ENCODE measurements at regions not wholly inside any gene's neighbourhood (a gene's known extent, or its start where the extent isn't known, plus 50 kb on each side); places are given as distances from the start of the nearest gene placed in this dataset.

GRCh38 chr11:134764966-134765365 is 352.9 kb upstream of the B3GAT1 start:
- H3K27me3 Mint-ChIP-seq, result peaks cover 12% of the 10 kb centered on the region
- H3K4me3 Mint-ChIP-seq, result no peak overlapping the region
- H3K9me3 Mint-ChIP-seq, result peaks cover 13% of the 10 kb centered on the region
- H3K36me3 Mint-ChIP-seq, result peaks cover 3% of the 10 kb centered on the region
- no peak overlapping the region for H3K27ac Mint-ChIP-seq
- no peaks in the 10 kb centered on the region for H3K4me1 Mint-ChIP-seq

GRCh38 chr11:134764367-134764766 is 352.3 kb upstream of the B3GAT1 start:
- Mint-ChIP-seq H3K4me1 (no peaks in the 10 kb centered on the region), H3K27ac (no peak overlapping the region), H3K27me3 (peaks cover 12% of the 10 kb centered on the region), H3K36me3 (peaks cover 3% of the 10 kb centered on the region), H3K9me3 (peaks cover 13% of the 10 kb centered on the region), H3K4me3 (no peak overlapping the region)

GRCh38 chr11:134763030-134763388 is 351.0 kb upstream of the B3GAT1 start:
- Mint-ChIP-seq H3K9me3 (peaks cover 5% of the 10 kb centered on the region), H3K4me3 (no peak overlapping the region), H3K4me1 (no peaks in the 10 kb centered on the region), H3K27me3 (peaks cover 12% of the 10 kb centered on the region), H3K36me3 (peaks cover 3% of the 10 kb centered on the region), H3K27ac (no peak overlapping the region)

GRCh38 chr11:134762248-134763029 is 350.4 kb upstream of the B3GAT1 start:
- peaks cover 12% of the 10 kb centered on the region for H3K27me3 Mint-ChIP-seq
- peaks cover 3% of the 10 kb centered on the region for H3K36me3 Mint-ChIP-seq
- no peak overlapping the region for H3K27ac Mint-ChIP-seq
- H3K9me3 Mint-ChIP-seq, result peaks cover 5% of the 10 kb centered on the region
- H3K4me3 Mint-ChIP-seq, result no peak overlapping the region
- H3K4me1 Mint-ChIP-seq, result no peaks in the 10 kb centered on the region

- peaks cover 3% of the 10 kb centered on the region for H3K9me3 Mint-ChIP-seq
- no peaks in the 10 kb centered on the region for H3K4me1 Mint-ChIP-seq
- H3K4me3 Mint-ChIP-seq, result no peak overlapping the region
- H3K27me3 Mint-ChIP-seq, result peaks cover 12% of the 10 kb centered on the region
- peaks cover 3% of the 10 kb centered on the region for H3K36me3 Mint-ChIP-seq
- no peak overlapping the region for H3K27ac Mint-ChIP-seq
Measured at GRCh38 chr11:134761926-134762247, 349.8 kb upstream of the B3GAT1 start.

- H3K9me3 Mint-ChIP-seq, result no peaks in the 10 kb centered on the region
- H3K27me3 Mint-ChIP-seq, result peaks cover 12% of the 10 kb centered on the region
- no peaks in the 10 kb centered on the region for H3K4me1 Mint-ChIP-seq
- no peak overlapping the region for H3K27ac Mint-ChIP-seq
- H3K36me3 Mint-ChIP-seq, result peaks cover 3% of the 10 kb centered on the region
- H3K4me3 Mint-ChIP-seq, result no peak overlapping the region
Measured at GRCh38 chr11:134761386-134761785, 349.3 kb upstream of the B3GAT1 start.

GRCh38 chr11:134760957-134761356 is 348.9 kb upstream of the B3GAT1 start:
- Mint-ChIP-seq H3K36me3 (peaks cover 3% of the 10 kb centered on the region), H3K9me3 (no peaks in the 10 kb centered on the region), H3K4me1 (no peaks in the 10 kb centered on the region), H3K4me3 (no peak overlapping the region), H3K27me3 (peaks cover 9% of the 10 kb centered on the region), H3K27ac (no peak overlapping the region)

- Mint-ChIP-seq H3K36me3 (no peaks in the 10 kb centered on the region), H3K27ac (no peak overlapping the region), H3K4me1 (no peaks in the 10 kb centered on the region), H3K27me3 (peaks cover 8% of the 10 kb centered on the region), H3K4me3 (no peak overlapping the region), H3K9me3 (no peaks in the 10 kb centered on the region)
Measured at GRCh38 chr11:134760299-134760698, 348.3 kb upstream of the B3GAT1 start.

GRCh38 chr11:134759855-134760254 is 347.8 kb upstream of the B3GAT1 start:
- no peaks in the 10 kb centered on the region for H3K36me3 Mint-ChIP-seq
- H3K4me3 Mint-ChIP-seq, result no peak overlapping the region
- no peaks in the 10 kb centered on the region for H3K4me1 Mint-ChIP-seq
- H3K27ac Mint-ChIP-seq, result no peak overlapping the region
- peaks cover 6% of the 10 kb centered on the region for H3K27me3 Mint-ChIP-seq
- H3K9me3 Mint-ChIP-seq, result no peaks in the 10 kb centered on the region

GRCh38 chr11:134759274-134759673 is 347.2 kb upstream of the B3GAT1 start:
- no peaks in the 10 kb centered on the region for H3K4me1 Mint-ChIP-seq
- H3K27ac Mint-ChIP-seq, result no peak overlapping the region
- H3K27me3 Mint-ChIP-seq, result peaks cover 5% of the 10 kb centered on the region
- H3K36me3 Mint-ChIP-seq, result no peaks in the 10 kb centered on the region
- no peak overlapping the region for H3K4me3 Mint-ChIP-seq
- H3K9me3 Mint-ChIP-seq, result no peaks in the 10 kb centered on the region

GRCh38 chr11:134758342-134758931 is 346.4 kb upstream of the B3GAT1 start:
- Mint-ChIP-seq H3K27ac (no peak overlapping the region), H3K27me3 (peaks cover 3% of the 10 kb centered on the region), H3K4me1 (no peaks in the 10 kb centered on the region), H3K36me3 (no peaks in the 10 kb centered on the region), H3K9me3 (no peaks in the 10 kb centered on the region), H3K4me3 (no peak overlapping the region)

- H3K9me3 Mint-ChIP-seq, result no peaks in the 10 kb centered on the region
- H3K36me3 Mint-ChIP-seq, result no peaks in the 10 kb centered on the region
- no peak overlapping the region for H3K27ac Mint-ChIP-seq
- no peaks in the 10 kb centered on the region for H3K4me1 Mint-ChIP-seq
- no peaks in the 10 kb centered on the region for H3K27me3 Mint-ChIP-seq
- no peak overlapping the region for H3K4me3 Mint-ChIP-seq
Measured at GRCh38 chr11:134757633-134758032, 345.6 kb upstream of the B3GAT1 start.

- Mint-ChIP-seq H3K9me3 (no peaks in the 10 kb centered on the region), H3K4me1 (no peaks in the 10 kb centered on the region), H3K36me3 (no peaks in the 10 kb centered on the region), H3K4me3 (no peak overlapping the region), H3K27ac (no peak overlapping the region), H3K27me3 (no peaks in the 10 kb centered on the region)
Measured at GRCh38 chr11:134756811-134757540, 344.9 kb upstream of the B3GAT1 start.

GRCh38 chr11:134755535-134755934 is 343.5 kb upstream of the B3GAT1 start:
- H3K4me1 Mint-ChIP-seq, result no peaks in the 10 kb centered on the region
- no peaks in the 10 kb centered on the region for H3K27me3 Mint-ChIP-seq
- no peak overlapping the region for H3K27ac Mint-ChIP-seq
- H3K9me3 Mint-ChIP-seq, result no peaks in the 10 kb centered on the region
- H3K36me3 Mint-ChIP-seq, result no peaks in the 10 kb centered on the region
- no peak overlapping the region for H3K4me3 Mint-ChIP-seq

- Mint-ChIP-seq H3K4me1 (no peaks in the 10 kb centered on the region), H3K27me3 (peaks cover 3% of the 10 kb centered on the region), H3K27ac (no peak overlapping the region), H3K36me3 (no peaks in the 10 kb centered on the region), H3K4me3 (no peak overlapping the region), H3K9me3 (no peaks in the 10 kb centered on the region)
Measured at GRCh38 chr11:134754521-134755198, 342.6 kb upstream of the B3GAT1 start.
